ENCODE measurements at regions not wholly inside any gene's neighbourhood (a gene's known extent, or its start where the extent isn't known, plus 50 kb on each side); places are given as distances from the start of the nearest gene placed in this dataset.

DNA sequence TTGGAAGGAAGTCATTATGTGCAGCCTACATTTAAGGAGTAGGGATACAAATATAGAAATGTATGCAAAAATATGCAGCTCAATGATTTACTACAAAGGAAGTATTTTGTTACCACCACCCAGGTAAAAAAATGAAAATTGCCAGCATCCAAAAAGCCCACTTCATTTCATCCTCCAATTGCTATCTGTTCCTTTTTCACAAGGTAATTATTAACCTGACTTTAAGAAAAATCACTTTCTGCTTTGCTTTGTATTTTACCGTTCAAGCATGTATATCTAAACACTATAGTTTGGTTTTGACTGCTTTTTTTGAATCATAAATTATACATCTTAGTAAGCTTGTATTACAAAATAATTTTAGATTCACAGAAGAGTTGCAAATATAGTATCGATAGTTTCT lies 768.5 kb upstream of the GJE1 start:
- TF ChIP-seq, protein P1, sequence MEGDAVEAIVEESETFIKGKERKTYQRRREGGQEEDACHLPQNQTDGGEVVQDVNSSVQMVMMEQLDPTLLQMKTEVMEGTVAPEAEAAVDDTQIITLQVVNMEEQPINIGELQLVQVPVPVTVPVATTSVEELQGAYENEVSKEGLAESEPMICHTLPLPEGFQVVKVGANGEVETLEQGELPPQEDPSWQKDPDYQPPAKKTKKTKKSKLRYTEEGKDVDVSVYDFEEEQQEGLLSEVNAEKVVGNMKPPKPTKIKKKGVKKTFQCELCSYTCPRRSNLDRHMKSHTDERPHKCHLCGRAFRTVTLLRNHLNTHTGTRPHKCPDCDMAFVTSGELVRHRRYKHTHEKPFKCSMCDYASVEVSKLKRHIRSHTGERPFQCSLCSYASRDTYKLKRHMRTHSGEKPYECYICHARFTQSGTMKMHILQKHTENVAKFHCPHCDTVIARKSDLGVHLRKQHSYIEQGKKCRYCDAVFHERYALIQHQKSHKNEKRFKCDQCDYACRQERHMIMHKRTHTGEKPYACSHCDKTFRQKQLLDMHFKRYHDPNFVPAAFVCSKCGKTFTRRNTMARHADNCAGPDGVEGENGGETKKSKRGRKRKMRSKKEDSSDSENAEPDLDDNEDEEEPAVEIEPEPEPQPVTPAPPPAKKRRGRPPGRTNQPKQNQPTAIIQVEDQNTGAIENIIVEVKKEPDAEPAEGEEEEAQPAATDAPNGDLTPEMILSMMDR (IDR thresholded peaks at IDR 0.05; ENCODE audit: insufficient read depth in 1 of 2, low read depth in 1 of 2, low read length in 1 of 2, severe bottlenecking in 1 of 2, unreplicated experiment in 1 of 2), result no peak
- Mint-ChIP-seq H3K27me3 (ENCODE audit: insufficient read depth, unreplicated experiment) (no peaks in the 10 kb centered on the region), H3K4me1 (ENCODE audit: low read depth, unreplicated experiment) (no peaks in the 10 kb centered on the region), H3K27ac (ENCODE audit: unreplicated experiment) (no peak overlapping the region), H3K4me3 (ENCODE audit: unreplicated experiment) (no peak overlapping the region), H3K36me3 (ENCODE audit: insufficient read depth, unreplicated experiment) (no peaks in the 10 kb centered on the region), H3K9me3 (ENCODE audit: unreplicated experiment) (no peaks in the 10 kb centered on the region)
- no TSS peak for BruUV-seq (replicated peaks)
- H3K4me3 ChIP-seq (ENCODE audit: low read depth, low read length), result no peak overlapping the region
- POLR2A ChIA-PET, result no interaction called here
- no peaks in the 10 kb centered on the region for H3K9me3 ChIP-seq
- H3K36me3 ChIP-seq (ENCODE audit: control insufficient read depth, insufficient read depth, low read length), result no peaks in the 10 kb centered on the region
- CTCF ChIA-PET, result no interaction called here
- DNase-seq, result no peak
- intact Hi-C loops (cut with micrococcal nuclease; ENCODE audit: unreplicated experiment), result no loop called here
- H3K27me3 ChIP-seq (replicated peaks; ENCODE audit: control insufficient read depth, insufficient read depth, low read length), result no peaks in the 10 kb centered on the region
- H3K4me1 ChIP-seq, result no peaks in the 10 kb centered on the region

DNA sequence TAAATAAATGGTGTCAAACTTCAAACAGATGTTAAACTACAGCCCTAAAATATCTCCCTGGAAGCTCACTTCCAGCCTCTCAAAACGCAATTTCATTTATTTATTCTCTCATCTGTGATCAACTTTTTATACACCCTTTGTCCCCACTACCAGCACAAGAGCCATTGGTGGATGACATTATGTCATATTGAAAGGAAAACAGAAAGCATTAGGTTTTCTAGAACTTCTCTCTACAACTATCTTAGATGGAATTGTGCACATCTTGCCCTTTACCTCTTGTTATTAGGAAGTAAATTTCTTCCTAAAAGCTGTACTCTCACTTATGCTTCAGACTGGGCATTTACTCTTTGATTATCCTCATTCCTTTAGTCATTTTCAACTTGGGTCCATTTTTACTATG lies 771.2 kb upstream of the GJE1 start:
- intact Hi-C loops (cut with micrococcal nuclease; ENCODE audit: unreplicated experiment), result no loop called here
- no peak overlapping the region for H3K27ac Mint-ChIP-seq (ENCODE audit: unreplicated experiment)

DNA sequence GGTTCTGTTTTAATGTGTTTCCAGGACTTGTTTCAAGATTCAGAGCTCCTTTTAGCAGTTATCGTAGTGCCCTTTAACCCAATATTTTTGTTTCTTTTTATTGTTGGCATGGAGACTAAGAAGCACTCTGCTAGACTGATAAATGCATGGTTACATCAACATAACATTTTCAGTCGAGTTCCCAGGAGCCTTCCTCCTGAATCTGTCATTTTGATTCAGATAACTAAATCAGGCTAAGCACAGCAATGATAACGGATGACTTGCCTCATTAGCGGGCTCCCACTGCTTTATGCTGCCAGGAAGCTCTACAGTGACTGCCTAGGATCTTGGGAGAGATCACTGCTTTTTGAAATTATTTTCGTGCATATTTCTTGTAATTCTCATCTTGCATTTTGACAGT lies 772.8 kb upstream of the GJE1 start:
- ChIA-PET POLR2A (no interaction called here), CTCF (no interaction called here)
- no peaks in the 10 kb centered on the region for H3K27me3 Mint-ChIP-seq (ENCODE audit: insufficient read depth, unreplicated experiment)
- intact Hi-C loops (cut with micrococcal nuclease; ENCODE audit: unreplicated experiment), result no loop called here
- no TSS peak for BruUV-seq (replicated peaks)
- H3K4me1 Mint-ChIP-seq (ENCODE audit: low read depth, unreplicated experiment), result no peaks in the 10 kb centered on the region
- no peaks in the 10 kb centered on the region for H3K4me1 ChIP-seq
- no peak overlapping the region for H3K27ac Mint-ChIP-seq (ENCODE audit: unreplicated experiment)
- H3K4me3 Mint-ChIP-seq (ENCODE audit: unreplicated experiment), result no peak overlapping the region
- no peaks in the 10 kb centered on the region for H3K36me3 ChIP-seq (ENCODE audit: control insufficient read depth, insufficient read depth, low read length)
- no peaks in the 10 kb centered on the region for H3K9me3 ChIP-seq
- no peaks in the 10 kb centered on the region for H3K27me3 ChIP-seq (replicated peaks; ENCODE audit: control insufficient read depth, insufficient read depth, low read length)
- H3K36me3 Mint-ChIP-seq (ENCODE audit: insufficient read depth, unreplicated experiment), result no peaks in the 10 kb centered on the region
- TF ChIP-seq, protein P1 (IDR thresholded peaks at IDR 0.05; ENCODE audit: insufficient read depth in 1 of 2, low read depth in 1 of 2, low read length in 1 of 2, severe bottlenecking in 1 of 2, unreplicated experiment in 1 of 2), result no peak
- H3K9me3 Mint-ChIP-seq (ENCODE audit: unreplicated experiment), result peaks cover 10% of the 10 kb centered on the region
- no peak for DNase-seq
- no peak overlapping the region for H3K4me3 ChIP-seq (ENCODE audit: low read depth, low read length)

More for the DNA sequence above, 771.2 kb upstream of the GJE1 start:
- CTCF ChIA-PET, result no interaction called here
- Mint-ChIP-seq H3K9me3 (ENCODE audit: unreplicated experiment) (peaks cover 10% of the 10 kb centered on the region), H3K4me3 (ENCODE audit: unreplicated experiment) (no peak overlapping the region), H3K4me1 (ENCODE audit: low read depth, unreplicated experiment) (no peaks in the 10 kb centered on the region), H3K27me3 (ENCODE audit: insufficient read depth, unreplicated experiment) (no peaks in the 10 kb centered on the region), H3K36me3 (ENCODE audit: insufficient read depth, unreplicated experiment) (no peaks in the 10 kb centered on the region)
- H3K4me1 ChIP-seq, result no peaks in the 10 kb centered on the region
- no TSS peak for BruUV-seq (replicated peaks)
- no peak overlapping the region for H3K4me3 ChIP-seq (ENCODE audit: low read depth, low read length)
- TF ChIP-seq, protein P1 (IDR thresholded peaks at IDR 0.05; ENCODE audit: insufficient read depth in 1 of 2, low read depth in 1 of 2, low read length in 1 of 2, severe bottlenecking in 1 of 2, unreplicated experiment in 1 of 2), result no peak
- no peaks in the 10 kb centered on the region for H3K27me3 ChIP-seq (replicated peaks; ENCODE audit: control insufficient read depth, insufficient read depth, low read length)
- no peak for DNase-seq
- POLR2A ChIA-PET, result no interaction called here
- H3K9me3 ChIP-seq, result no peaks in the 10 kb centered on the region
- no peaks in the 10 kb centered on the region for H3K36me3 ChIP-seq (ENCODE audit: control insufficient read depth, insufficient read depth, low read length)
